ENCODE measurements at regions not wholly inside any gene's neighbourhood (a gene's known extent, or its start where the extent isn't known, plus 50 kb on each side); places are given as distances from the start of the nearest gene placed in this dataset.
"Not testable (repeated sequence)": the region's sequence is repeated elsewhere in the genome, so short reads cannot be mapped to it uniquely, and the experiment has no call there.

DNA sequence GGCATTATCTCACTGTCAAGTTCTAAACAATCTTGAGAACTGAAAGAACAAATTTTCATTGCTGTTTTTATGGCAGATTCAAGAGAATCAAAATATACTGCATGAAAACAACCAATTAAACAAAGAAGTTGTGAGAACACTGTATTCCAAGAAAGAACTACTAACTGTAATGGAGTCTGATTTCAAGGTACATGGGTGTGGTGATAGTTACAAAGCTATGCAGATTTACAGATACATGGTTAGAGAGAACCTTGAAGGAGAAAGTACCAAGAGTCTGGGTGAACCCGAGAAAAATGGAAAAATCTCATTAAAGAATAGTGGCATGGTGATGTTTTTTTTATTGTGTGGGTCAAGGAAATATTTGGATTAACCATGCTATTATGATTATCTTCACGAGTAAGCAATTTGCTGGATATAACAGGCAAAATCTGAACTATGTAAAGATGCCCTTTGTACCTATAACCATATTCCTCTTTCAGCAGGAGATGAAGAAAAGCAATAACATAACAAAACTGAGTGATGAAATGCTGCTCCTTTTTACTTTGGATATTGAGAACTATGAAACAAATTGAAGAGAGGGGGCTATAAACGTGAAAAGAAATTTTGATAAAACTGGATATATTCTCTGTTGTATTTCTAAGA, 100.4 kb downstream of the PLSCR2 start:
- TF ChIP-seq, protein P1, sequence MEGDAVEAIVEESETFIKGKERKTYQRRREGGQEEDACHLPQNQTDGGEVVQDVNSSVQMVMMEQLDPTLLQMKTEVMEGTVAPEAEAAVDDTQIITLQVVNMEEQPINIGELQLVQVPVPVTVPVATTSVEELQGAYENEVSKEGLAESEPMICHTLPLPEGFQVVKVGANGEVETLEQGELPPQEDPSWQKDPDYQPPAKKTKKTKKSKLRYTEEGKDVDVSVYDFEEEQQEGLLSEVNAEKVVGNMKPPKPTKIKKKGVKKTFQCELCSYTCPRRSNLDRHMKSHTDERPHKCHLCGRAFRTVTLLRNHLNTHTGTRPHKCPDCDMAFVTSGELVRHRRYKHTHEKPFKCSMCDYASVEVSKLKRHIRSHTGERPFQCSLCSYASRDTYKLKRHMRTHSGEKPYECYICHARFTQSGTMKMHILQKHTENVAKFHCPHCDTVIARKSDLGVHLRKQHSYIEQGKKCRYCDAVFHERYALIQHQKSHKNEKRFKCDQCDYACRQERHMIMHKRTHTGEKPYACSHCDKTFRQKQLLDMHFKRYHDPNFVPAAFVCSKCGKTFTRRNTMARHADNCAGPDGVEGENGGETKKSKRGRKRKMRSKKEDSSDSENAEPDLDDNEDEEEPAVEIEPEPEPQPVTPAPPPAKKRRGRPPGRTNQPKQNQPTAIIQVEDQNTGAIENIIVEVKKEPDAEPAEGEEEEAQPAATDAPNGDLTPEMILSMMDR (IDR thresholded peaks at IDR 0.05): no peak
- DNase-seq (ENCODE audit: extremely low spot score, unreplicated experiment): no peak
- Mint-ChIP-seq H3K27me3 (ENCODE audit: unreplicated experiment) (peaks cover 4% of the 10 kb centered on the region), H3K4me1 (ENCODE audit: unreplicated experiment) (peaks cover 2% of the 10 kb centered on the region), H3K27ac (ENCODE audit: unreplicated experiment) (no peak overlapping the region), H3K4me3 (ENCODE audit: unreplicated experiment) (no peak overlapping the region), H3K36me3 (ENCODE audit: unreplicated experiment) (peaks cover 1% of the 10 kb centered on the region), H3K9me3 (ENCODE audit: unreplicated experiment) (peaks cover 17% of the 10 kb centered on the region)

DNA sequence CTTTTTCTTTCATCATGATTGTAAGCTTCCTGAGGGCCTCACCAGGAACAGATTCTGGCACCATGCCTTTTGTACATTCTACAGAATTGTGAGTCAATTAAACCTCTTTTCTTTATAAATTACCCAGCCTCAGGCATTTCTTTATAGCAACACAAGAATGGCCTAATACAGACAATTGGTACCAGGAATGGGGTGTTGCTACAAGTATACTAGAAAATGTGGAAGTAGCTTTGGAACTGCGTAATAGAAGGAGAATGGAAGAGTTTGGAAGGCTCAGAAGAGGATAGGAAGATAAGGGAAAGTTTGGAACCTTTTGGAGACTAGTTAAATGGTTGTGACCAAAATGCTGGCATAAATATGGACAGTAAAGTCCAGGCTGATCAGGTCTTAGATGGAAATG, 108.9 kb upstream of the PLSCR4 start:
- Mint-ChIP-seq H3K4me1 (ENCODE audit: unreplicated experiment) (no peaks in the 10 kb centered on the region), H3K4me3 (ENCODE audit: unreplicated experiment) (no peak overlapping the region), H3K9me3 (ENCODE audit: unreplicated experiment) (peaks cover 13% of the 10 kb centered on the region), H3K36me3 (ENCODE audit: unreplicated experiment) (no peaks in the 10 kb centered on the region), H3K27ac (ENCODE audit: unreplicated experiment) (no peak overlapping the region), H3K27me3 (ENCODE audit: unreplicated experiment) (no peaks in the 10 kb centered on the region)
- DNase-seq (ENCODE audit: extremely low spot score, unreplicated experiment): no peak
- TF ChIP-seq, protein P1 (IDR thresholded peaks at IDR 0.05): no peak

DNA sequence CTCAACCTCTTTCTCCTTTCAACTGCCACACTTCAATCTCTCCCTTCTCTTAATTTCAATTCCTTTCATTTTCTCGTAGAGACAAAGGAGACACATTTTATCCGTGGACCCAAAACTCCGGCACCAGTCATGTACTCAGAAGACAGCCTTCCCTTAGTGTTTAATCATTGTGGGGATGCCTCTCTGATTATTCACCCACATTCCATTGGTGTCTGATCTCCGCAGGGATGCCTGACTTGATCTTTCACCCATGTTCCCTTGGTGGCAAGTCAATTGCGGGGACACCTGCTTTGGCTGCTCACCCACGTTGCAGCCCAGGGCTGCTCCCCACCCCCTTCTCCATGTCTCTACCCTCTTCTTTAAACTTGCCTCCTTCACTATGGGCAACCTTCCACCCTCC, 103.5 kb upstream of the PLSCR4 start:
- not testable (repeated sequence) for H3K27me3 Mint-ChIP-seq (ENCODE audit: unreplicated experiment); H3K36me3 Mint-ChIP-seq (ENCODE audit: unreplicated experiment); H3K27ac Mint-ChIP-seq (ENCODE audit: unreplicated experiment); DNase-seq (ENCODE audit: extremely low spot score, unreplicated experiment); H3K9me3 Mint-ChIP-seq (ENCODE audit: unreplicated experiment); H3K4me1 Mint-ChIP-seq (ENCODE audit: unreplicated experiment); H3K4me3 Mint-ChIP-seq (ENCODE audit: unreplicated experiment)

DNA sequence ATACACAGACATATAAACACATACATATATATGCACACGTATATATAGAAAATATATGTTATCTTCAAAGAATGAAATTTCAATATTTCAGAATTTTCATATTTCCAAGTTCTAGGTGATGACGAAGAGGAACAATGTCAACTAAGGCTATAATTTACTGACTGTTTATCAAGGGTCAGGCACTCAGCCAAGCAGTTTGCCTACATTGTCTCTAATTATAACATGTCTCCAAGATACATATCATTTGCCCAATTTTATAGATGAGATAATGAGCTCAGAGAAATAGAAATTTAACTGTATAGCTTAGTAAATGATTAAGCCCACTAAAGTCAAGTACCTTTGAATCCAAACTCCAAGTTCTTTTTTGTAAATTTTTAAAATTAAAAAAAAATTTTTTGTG, 99.9 kb upstream of the PLSCR4 start:
- DNase-seq (ENCODE audit: extremely low spot score, unreplicated experiment): no peak
- H3K27me3 Mint-ChIP-seq (ENCODE audit: unreplicated experiment): no peaks in the 10 kb centered on the region
- H3K4me3 Mint-ChIP-seq (ENCODE audit: unreplicated experiment): no peak overlapping the region
- no peaks in the 10 kb centered on the region for H3K4me1 Mint-ChIP-seq (ENCODE audit: unreplicated experiment)
- H3K27ac Mint-ChIP-seq (ENCODE audit: unreplicated experiment): no peak overlapping the region
- no peaks in the 10 kb centered on the region for H3K36me3 Mint-ChIP-seq (ENCODE audit: unreplicated experiment)
- TF ChIP-seq, protein P1 (IDR thresholded peaks at IDR 0.05): no peak
- peaks cover 10% of the 10 kb centered on the region for H3K9me3 Mint-ChIP-seq (ENCODE audit: unreplicated experiment)

DNA sequence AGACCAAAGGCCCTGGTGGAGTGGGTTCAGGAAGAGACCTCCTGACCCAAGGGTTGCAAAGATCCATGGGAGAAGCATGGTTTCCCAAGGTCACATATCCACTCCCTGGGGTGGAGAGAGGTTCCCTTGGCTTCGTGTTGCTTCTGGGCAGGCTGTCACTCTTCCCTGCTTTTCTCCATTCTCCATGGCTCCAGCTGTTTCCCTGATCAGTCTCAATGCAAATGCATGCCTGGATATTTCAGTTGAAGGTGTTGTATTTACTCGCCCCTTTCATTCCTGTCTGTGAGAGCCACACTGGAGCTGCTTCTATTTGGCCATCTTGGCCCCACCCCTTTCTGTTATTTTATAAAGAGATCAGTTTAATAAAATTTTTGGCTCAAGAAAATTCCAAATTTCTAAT, 95.0 kb upstream of the PLSCR4 start:
- Mint-ChIP-seq H3K27ac (ENCODE audit: unreplicated experiment) (no peak overlapping the region), H3K36me3 (ENCODE audit: unreplicated experiment) (no peaks in the 10 kb centered on the region), H3K9me3 (ENCODE audit: unreplicated experiment) (no peaks in the 10 kb centered on the region), H3K4me3 (ENCODE audit: unreplicated experiment) (no peak overlapping the region), H3K27me3 (ENCODE audit: unreplicated experiment) (no peaks in the 10 kb centered on the region), H3K4me1 (ENCODE audit: unreplicated experiment) (peaks cover 2% of the 10 kb centered on the region)
- TF ChIP-seq, protein P1 (IDR thresholded peaks at IDR 0.05): no peak
- no peak for DNase-seq (ENCODE audit: extremely low spot score, unreplicated experiment)

DNA sequence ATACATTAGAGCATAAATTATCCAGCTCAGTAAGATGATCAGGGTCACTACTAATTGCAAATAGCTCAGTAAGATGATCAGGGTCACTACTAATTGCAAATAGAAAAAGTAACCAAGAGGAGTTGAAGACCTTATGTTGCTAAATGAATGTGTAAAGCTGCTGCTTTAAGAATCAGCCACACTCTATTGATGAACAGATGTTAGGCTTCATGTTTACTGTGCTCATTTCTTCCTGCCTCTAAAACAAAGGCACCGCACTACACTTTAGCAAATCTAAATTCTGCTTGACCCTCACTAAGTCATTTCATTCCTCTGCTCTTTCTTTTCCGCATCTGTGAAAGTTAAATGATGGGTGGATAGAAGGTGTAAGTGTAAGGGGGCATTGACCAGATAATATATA, 92.6 kb upstream of the PLSCR4 start:
- Mint-ChIP-seq H3K4me1 (ENCODE audit: unreplicated experiment) (peaks cover 2% of the 10 kb centered on the region), H3K27ac (ENCODE audit: unreplicated experiment) (no peak overlapping the region), H3K36me3 (ENCODE audit: unreplicated experiment) (no peaks in the 10 kb centered on the region), H3K27me3 (ENCODE audit: unreplicated experiment) (no peaks in the 10 kb centered on the region), H3K4me3 (ENCODE audit: unreplicated experiment) (no peak overlapping the region), H3K9me3 (ENCODE audit: unreplicated experiment) (no peaks in the 10 kb centered on the region)
- DNase-seq (ENCODE audit: extremely low spot score, unreplicated experiment): no peak
- TF ChIP-seq, protein P1 (IDR thresholded peaks at IDR 0.05): no peak

Measured in osteocyte (in vitro differentiated cells).